HepG2 (cell line): ENCODE measurements at regions not wholly inside any gene's neighbourhood (a gene's known extent, or its start where the extent isn't known, plus 50 kb on each side); places are given as distances from the start of the nearest gene placed in this dataset.

ENCODE experiments used
- ATF2 ChIP-seq: sonication (generic); formaldehyde crosslinking; IDR thresholded peaks from 2 replicates; pipeline ENCODE4 v1.4.0; 2020; ENCODE audit warnings: missing genetic modification reagents
- EHMT2 ChIP-seq: fragments of 200-600 bp; sonication (generic); IDR thresholded peaks from 2 replicates; pipeline ENCODE4 v1.7.0; 2017; ENCODE audit warnings: antibody characterized with exemption, low read depth, low read length, borderline replicate concordance
- EP300 ChIP-seq, 3 experiments: sonication (generic) in 1 of 3; formaldehyde crosslinking in 1 of 3; IDR thresholded peaks; 2 replicates each; pipeline versions ENCODE4 v1.5.1 to v1.6.1; 2011 to 2020; ENCODE audit warnings: low read depth in 2 of 3, low read length in 2 of 3, borderline replicate concordance in 1 of 3, improper control_type of control experiment in 1 of 3, mild to moderate bottlenecking in 1 of 3, missing genetic modification reagents in 1 of 3, moderate library complexity in 1 of 3
- FOXP1 ChIP-seq, 2 experiments: fragments of 450-650 bp in 1 of 2; IDR thresholded peaks; 2 replicates each; pipeline ENCODE4 v1.6.1; 2017 to 2018; ENCODE audit warnings: antibody characterized with exemption in 1 of 2
- IRF1 ChIP-seq: sonication (generic); formaldehyde crosslinking; IDR thresholded peaks from 2 replicates; pipeline ENCODE4 v1.4.0; 2020; ENCODE audit warnings: low read depth, mild to moderate bottlenecking, missing genetic modification reagents
- PAXIP1 ChIP-seq: sonication (generic); formaldehyde crosslinking; conservative IDR thresholded peaks from 2 replicates; pipeline ENCODE4 v1.4.0; 2020; ENCODE audit warnings: mild to moderate bottlenecking, missing genetic modification reagents, moderate library complexity
- SAFB2 ChIP-seq: sonication (generic); formaldehyde crosslinking; IDR thresholded peaks from 2 replicates; pipeline ENCODE4 v1.5.1; 2020; ENCODE audit warnings: missing genetic modification reagents, low read depth, mild to moderate bottlenecking, borderline replicate concordance
- STAT5B ChIP-seq: sonication (generic); formaldehyde crosslinking; IDR thresholded peaks from 2 replicates; pipeline ENCODE4 v1.4.0; 2020; ENCODE audit warnings: missing genetic modification reagents
- THRA ChIP-seq: sonication (generic); formaldehyde crosslinking; IDR thresholded peaks from 2 replicates; pipeline ENCODE4 v1.4.0; 2020; ENCODE audit warnings: missing genetic modification reagents, borderline replicate concordance
- ZNF160 ChIP-seq: sonication (generic); formaldehyde crosslinking; IDR thresholded peaks from 2 replicates; pipeline ENCODE4 v1.8.0; 2022; ENCODE audit warnings: mild to moderate bottlenecking, inconsistent platforms, missing genetic modification reagents
- ZNF605 ChIP-seq: sonication (generic); formaldehyde crosslinking; IDR thresholded peaks from 2 replicates; pipeline ENCODE4 v1.8.0; 2022; ENCODE audit warnings: mild to moderate bottlenecking, missing genetic modification reagents
- TF ChIP-seq, protein P1 (sequence below): sonication (generic); formaldehyde crosslinking; IDR thresholded peaks from one replicate; pipeline ENCODE4 v1.5.1; 2020; ENCODE audit warnings: mild to moderate bottlenecking, missing genetic modification reagents; ENCODE audit errors: not compliant biosample characterization
- TF ChIP-seq, protein P2 (sequence below): sonication (generic); formaldehyde crosslinking; IDR thresholded peaks from 2 replicates; pipeline ENCODE4 v1.5.0; 2020; ENCODE audit warnings: mild to moderate bottlenecking, missing genetic modification reagents, moderate library complexity

GRCh38 chr7:41096917-41097316 lies 606.0 kb downstream of the INHBA start:
- TF ChIP-seq ZNF605 (CRISPR knock-in tag) = no peak
- TF ChIP-seq, protein P1, sequence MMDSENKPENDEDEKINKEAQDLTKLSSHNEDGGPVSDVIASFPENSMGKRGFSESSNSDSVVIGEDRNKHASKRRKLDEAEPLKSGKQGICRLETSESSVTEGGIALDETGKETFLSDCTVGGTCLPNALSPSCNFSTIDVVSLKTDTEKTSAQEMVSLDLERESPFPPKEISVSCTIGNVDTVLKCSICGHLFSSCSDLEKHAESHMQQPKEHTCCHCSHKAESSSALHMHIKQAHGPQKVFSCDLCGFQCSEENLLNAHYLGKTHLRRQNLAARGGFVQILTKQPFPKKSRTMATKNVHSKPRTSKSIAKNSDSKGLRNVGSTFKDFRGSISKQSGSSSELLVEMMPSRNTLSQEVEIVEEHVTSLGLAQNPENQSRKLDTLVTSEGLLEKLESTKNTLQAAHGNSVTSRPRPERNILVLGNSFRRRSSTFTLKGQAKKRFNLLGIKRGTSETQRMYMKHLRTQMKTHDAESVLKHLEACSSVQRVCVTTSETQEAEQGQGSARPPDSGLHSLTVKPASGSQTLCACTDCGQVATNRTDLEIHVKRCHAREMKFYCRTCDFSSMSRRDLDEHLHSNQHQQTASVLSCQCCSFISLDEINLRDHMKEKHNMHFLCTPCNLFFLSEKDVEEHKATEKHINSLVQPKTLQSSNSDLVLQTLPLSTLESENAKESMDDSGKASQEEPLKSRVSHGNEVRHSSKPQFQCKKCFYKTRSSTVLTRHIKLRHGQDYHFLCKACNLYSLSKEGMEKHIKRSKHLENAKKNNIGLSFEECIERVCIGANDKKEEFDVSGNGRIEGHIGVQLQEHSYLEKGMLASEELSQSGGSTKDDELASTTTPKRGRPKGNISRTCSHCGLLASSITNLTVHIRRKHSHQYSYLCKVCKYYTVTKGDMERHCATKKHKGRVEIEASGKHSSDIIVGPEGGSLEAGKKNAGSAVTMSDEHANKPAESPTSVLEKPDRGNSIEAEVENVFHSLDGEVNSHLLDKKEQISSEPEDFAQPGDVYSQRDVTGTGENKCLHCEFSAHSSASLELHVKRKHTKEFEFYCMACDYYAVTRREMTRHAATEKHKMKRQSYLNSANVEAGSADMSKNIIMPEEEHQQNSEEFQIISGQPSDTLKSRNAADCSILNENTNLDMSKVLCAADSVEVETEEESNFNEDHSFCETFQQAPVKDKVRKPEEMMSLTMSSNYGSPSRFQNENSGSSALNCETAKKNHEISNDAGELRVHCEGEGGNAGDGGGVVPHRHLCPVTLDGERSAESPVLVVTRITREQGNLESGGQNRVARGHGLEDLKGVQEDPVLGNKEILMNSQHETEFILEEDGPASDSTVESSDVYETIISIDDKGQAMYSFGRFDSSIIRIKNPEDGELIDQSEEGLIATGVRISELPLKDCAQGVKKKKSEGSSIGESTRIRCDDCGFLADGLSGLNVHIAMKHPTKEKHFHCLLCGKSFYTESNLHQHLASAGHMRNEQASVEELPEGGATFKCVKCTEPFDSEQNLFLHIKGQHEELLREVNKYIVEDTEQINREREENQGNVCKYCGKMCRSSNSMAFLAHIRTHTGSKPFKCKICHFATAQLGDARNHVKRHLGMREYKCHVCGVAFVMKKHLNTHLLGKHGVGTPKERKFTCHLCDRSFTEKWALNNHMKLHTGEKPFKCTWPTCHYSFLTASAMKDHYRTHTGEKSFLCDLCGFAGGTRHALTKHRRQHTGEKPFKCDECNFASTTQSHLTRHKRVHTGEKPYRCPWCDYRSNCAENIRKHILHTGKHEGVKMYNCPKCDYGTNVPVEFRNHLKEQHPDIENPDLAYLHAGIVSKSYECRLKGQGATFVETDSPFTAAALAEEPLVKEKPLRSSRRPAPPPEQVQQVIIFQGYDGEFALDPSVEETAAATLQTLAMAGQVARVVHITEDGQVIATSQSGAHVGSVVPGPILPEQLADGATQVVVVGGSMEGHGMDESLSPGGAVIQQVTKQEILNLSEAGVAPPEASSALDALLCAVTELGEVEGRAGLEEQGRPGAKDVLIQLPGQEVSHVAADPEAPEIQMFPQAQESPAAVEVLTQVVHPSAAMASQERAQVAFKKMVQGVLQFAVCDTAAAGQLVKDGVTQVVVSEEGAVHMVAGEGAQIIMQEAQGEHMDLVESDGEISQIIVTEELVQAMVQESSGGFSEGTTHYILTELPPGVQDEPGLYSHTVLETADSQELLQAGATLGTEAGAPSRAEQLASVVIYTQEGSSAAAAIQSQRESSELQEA (CRISPR knock-in tag) = no peak
- TF ChIP-seq, protein P2, sequence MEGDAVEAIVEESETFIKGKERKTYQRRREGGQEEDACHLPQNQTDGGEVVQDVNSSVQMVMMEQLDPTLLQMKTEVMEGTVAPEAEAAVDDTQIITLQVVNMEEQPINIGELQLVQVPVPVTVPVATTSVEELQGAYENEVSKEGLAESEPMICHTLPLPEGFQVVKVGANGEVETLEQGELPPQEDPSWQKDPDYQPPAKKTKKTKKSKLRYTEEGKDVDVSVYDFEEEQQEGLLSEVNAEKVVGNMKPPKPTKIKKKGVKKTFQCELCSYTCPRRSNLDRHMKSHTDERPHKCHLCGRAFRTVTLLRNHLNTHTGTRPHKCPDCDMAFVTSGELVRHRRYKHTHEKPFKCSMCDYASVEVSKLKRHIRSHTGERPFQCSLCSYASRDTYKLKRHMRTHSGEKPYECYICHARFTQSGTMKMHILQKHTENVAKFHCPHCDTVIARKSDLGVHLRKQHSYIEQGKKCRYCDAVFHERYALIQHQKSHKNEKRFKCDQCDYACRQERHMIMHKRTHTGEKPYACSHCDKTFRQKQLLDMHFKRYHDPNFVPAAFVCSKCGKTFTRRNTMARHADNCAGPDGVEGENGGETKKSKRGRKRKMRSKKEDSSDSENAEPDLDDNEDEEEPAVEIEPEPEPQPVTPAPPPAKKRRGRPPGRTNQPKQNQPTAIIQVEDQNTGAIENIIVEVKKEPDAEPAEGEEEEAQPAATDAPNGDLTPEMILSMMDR (CRISPR knock-in tag) = no peak
- TF ChIP-seq ATF2 (CRISPR knock-in tag) = no peak
- TF ChIP-seq IRF1 (CRISPR knock-in tag) = no peak
- TF ChIP-seq ZNF160 (CRISPR knock-in tag) = no peak
- TF ChIP-seq SAFB2 (CRISPR knock-in tag) = no peak
- no peak for TF ChIP-seq EP300 (IDR thresholded peaks at IDR 0.05; ENCODE audit: low read depth in 2 of 2, low read length in 2 of 2)
- TF ChIP-seq EP300 (CRISPR knock-in tag; IDR thresholded peaks at IDR 0.05; ENCODE audit: borderline replicate concordance) = no peak
- no peak for TF ChIP-seq THRA (CRISPR knock-in tag)
- TF ChIP-seq FOXP1 (IDR thresholded peaks at IDR 0.05) = no peak
- TF ChIP-seq FOXP1 (CRISPR knock-in tag; IDR thresholded peaks at IDR 0.05) = no peak
- TF ChIP-seq PAXIP1 = no peak
- TF ChIP-seq EHMT2 = no peak
- no peak for TF ChIP-seq STAT5B
